ENCODE measurements at regions not wholly inside any gene's neighbourhood (a gene's known extent, or its start where the extent isn't known, plus 50 kb on each side); places are given as distances from the start of the nearest gene placed in this dataset.
"Not testable (repeated sequence)": the region's sequence is repeated elsewhere in the genome, so short reads cannot be mapped to it uniquely, and the experiment has no call there.

DNA sequence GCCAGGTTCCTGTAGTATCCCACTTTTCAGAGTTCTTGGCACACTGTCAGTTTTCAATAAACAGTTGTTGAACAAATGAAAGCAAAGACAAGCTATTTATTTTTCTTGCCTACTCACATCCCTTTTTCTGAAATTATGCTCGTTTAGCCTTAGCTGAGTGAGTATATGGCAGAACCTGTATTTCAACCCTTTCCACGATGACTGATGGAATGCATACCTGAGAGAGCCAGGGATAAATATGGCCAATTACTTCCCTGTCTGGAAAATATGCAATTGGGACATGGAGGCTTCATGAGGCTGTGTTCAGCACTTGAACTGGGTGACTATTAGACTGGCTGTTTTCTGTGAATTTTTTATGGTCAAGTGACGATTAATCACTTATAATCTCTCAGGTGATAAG, 144.5 kb upstream of the POT1 start:
- Histone ChIP-seq H3K4me1 (ENCODE audit: control insufficient read depth, insufficient read depth, low read length) (no peaks in the 10 kb centered on the region), H3K9me3 (ENCODE audit: control insufficient read depth, low read length) (no peaks in the 10 kb centered on the region), H3K27me3 (replicated peaks; ENCODE audit: control insufficient read depth, insufficient read depth, low read length) (no peaks in the 10 kb centered on the region), H3K9ac (ENCODE audit: low read length) (no peak overlapping the region), H3K4me3 (ENCODE audit: low read length) (no peak overlapping the region), H3K36me3 (ENCODE audit: control insufficient read depth, insufficient read depth, low read length, severe bottlenecking) (no peaks in the 10 kb centered on the region)
- DNase-seq (ENCODE audit: low read depth) = no peak

DNA sequence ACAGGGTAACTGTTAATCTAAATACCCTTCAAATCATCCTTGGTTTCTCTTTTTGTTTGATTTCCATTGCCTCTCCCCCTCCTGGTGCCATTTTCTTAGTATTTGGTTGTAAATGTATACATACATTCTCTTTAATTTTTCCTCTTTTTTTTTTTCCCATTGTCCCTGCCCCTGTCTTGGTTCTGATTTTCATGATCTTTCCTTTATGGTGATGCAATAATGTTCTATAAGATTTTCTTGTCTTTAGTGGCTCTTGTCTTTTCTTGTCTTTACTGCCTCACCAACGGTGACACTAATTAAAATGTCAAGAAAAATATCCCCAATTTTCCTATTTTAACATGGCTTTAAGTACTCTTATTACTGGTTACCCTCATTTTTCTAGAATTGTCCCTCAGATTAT, 135.9 kb upstream of the POT1 start:
- no peak overlapping the region for H3K4me3 ChIP-seq (ENCODE audit: low read length)
- H3K36me3 ChIP-seq (ENCODE audit: control insufficient read depth, insufficient read depth, low read length, severe bottlenecking) = no peaks in the 10 kb centered on the region
- no peaks in the 10 kb centered on the region for H3K27me3 ChIP-seq (replicated peaks; ENCODE audit: control insufficient read depth, insufficient read depth, low read length)
- peaks cover 5% of the 10 kb centered on the region for H3K9me3 ChIP-seq (ENCODE audit: control insufficient read depth, low read length)
- no peak for DNase-seq (ENCODE audit: low read depth)
- peaks cover 18% of the 10 kb centered on the region for H3K4me1 ChIP-seq (ENCODE audit: control insufficient read depth, insufficient read depth, low read length)
- H3K9ac ChIP-seq (ENCODE audit: low read length) = no peak overlapping the region

- H3K27me3 ChIP-seq (replicated peaks; ENCODE audit: control insufficient read depth, insufficient read depth, low read length) = no peaks in the 10 kb centered on the region
- no peak overlapping the region for H3K4me3 ChIP-seq (ENCODE audit: low read length)
- no peaks in the 10 kb centered on the region for H3K36me3 ChIP-seq (ENCODE audit: control insufficient read depth, insufficient read depth, low read length, severe bottlenecking)
- no peak overlapping the region for H3K9ac ChIP-seq (ENCODE audit: low read length)
- no peak for DNase-seq (ENCODE audit: low read depth)
- peaks cover 5% of the 10 kb centered on the region for H3K9me3 ChIP-seq (ENCODE audit: control insufficient read depth, low read length)
- H3K4me1 ChIP-seq (ENCODE audit: control insufficient read depth, insufficient read depth, low read length) = peaks cover 18% of the 10 kb centered on the region
These were observed 135.4 kb upstream of the POT1 start for GRCh38 chr7:125065001-125065400.

GRCh38 chr7:125061776-125062397, 132.3 kb upstream of the POT1 start:
- Histone ChIP-seq H3K36me3 (ENCODE audit: control insufficient read depth, insufficient read depth, low read length, severe bottlenecking) (no peaks in the 10 kb centered on the region), H3K4me3 (ENCODE audit: low read length) (no peak overlapping the region), H3K9ac (ENCODE audit: low read length) (peak overlapping the region; percentile 70), H3K27me3 (replicated peaks; ENCODE audit: control insufficient read depth, insufficient read depth, low read length) (no peaks in the 10 kb centered on the region), H3K9me3 (ENCODE audit: control insufficient read depth, low read length) (no peaks in the 10 kb centered on the region), H3K4me1 (ENCODE audit: control insufficient read depth, insufficient read depth, low read length) (peaks cover 18% of the 10 kb centered on the region)
- peak; percentile 65 for DNase-seq (ENCODE audit: low read depth)

- DNase-seq (ENCODE audit: low read depth) = peak; percentile 40
- H3K4me3 ChIP-seq (ENCODE audit: low read length) = not testable (repeated sequence)
These were observed 131.6 kb upstream of the POT1 start for GRCh38 chr7:125061083-125061745.

GRCh38 chr7:125059861-125060456, 130.3 kb upstream of the POT1 start:
- DNase-seq (ENCODE audit: low read depth) = peak; percentile 73
- Histone ChIP-seq H3K4me3 (ENCODE audit: low read length) (no peak overlapping the region), H3K27me3 (replicated peaks; ENCODE audit: control insufficient read depth, insufficient read depth, low read length) (no peaks in the 10 kb centered on the region)

More at GRCh38 chr7:125061083-125061745, 131.6 kb upstream of the POT1 start:
- H3K9me3 ChIP-seq (ENCODE audit: control insufficient read depth, low read length); H3K36me3 ChIP-seq (ENCODE audit: control insufficient read depth, insufficient read depth, low read length, severe bottlenecking); H3K27me3 ChIP-seq (replicated peaks; ENCODE audit: control insufficient read depth, insufficient read depth, low read length): not testable (repeated sequence)
- peak overlapping the region; percentile 70 for H3K9ac ChIP-seq (ENCODE audit: low read length)
- peaks cover 18% of the 10 kb centered on the region for H3K4me1 ChIP-seq (ENCODE audit: control insufficient read depth, insufficient read depth, low read length)

DNA sequence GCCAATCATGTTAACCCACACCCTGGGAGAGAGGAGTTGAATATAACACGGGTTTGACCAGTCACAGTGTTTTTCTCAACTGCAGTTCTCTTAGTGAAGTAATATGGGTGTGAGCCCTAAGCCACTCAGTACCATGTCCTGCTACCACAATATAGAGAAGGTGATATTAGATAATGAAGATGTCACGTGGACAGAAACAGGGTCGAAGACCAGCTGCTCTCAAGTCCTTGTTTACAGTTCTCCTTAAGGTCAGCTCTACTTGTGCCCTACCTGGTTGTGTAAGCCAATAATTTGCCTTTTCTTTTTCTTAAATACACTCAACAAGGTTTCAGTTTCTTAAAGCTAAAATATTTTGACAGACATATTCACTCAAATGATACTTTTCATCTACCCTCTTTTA, 128.3 kb upstream of the POT1 start:
- Histone ChIP-seq H3K4me3 (ENCODE audit: low read length) (no peak overlapping the region), H3K9ac (ENCODE audit: low read length) (no peak overlapping the region), H3K4me1 (ENCODE audit: control insufficient read depth, insufficient read depth, low read length) (peaks cover 17% of the 10 kb centered on the region), H3K27me3 (replicated peaks; ENCODE audit: control insufficient read depth, insufficient read depth, low read length) (no peaks in the 10 kb centered on the region), H3K9me3 (ENCODE audit: control insufficient read depth, low read length) (no peaks in the 10 kb centered on the region), H3K36me3 (ENCODE audit: control insufficient read depth, insufficient read depth, low read length, severe bottlenecking) (no peaks in the 10 kb centered on the region)
- no peak for DNase-seq (ENCODE audit: low read depth)

More at GRCh38 chr7:125059861-125060456, 130.3 kb upstream of the POT1 start:
- Histone ChIP-seq H3K36me3 (ENCODE audit: control insufficient read depth, insufficient read depth, low read length, severe bottlenecking) (no peaks in the 10 kb centered on the region), H3K9ac (ENCODE audit: low read length) (peak overlapping the region; percentile 34), H3K9me3 (ENCODE audit: control insufficient read depth, low read length) (no peaks in the 10 kb centered on the region), H3K4me1 (ENCODE audit: control insufficient read depth, insufficient read depth, low read length) (peaks cover 18% of the 10 kb centered on the region)

- H3K9ac ChIP-seq (ENCODE audit: low read length) = no peak overlapping the region
- H3K27me3 ChIP-seq (replicated peaks; ENCODE audit: control insufficient read depth, insufficient read depth, low read length) = no peaks in the 10 kb centered on the region
- no peaks in the 10 kb centered on the region for H3K4me1 ChIP-seq (ENCODE audit: control insufficient read depth, insufficient read depth, low read length)
- H3K9me3 ChIP-seq (ENCODE audit: control insufficient read depth, low read length) = no peaks in the 10 kb centered on the region
- DNase-seq (ENCODE audit: low read depth) = no peak
- H3K4me3 ChIP-seq (ENCODE audit: low read length) = no peak overlapping the region
- H3K36me3 ChIP-seq (ENCODE audit: control insufficient read depth, insufficient read depth, low read length, severe bottlenecking) = no peaks in the 10 kb centered on the region
These were observed 125.8 kb upstream of the POT1 start for GRCh38 chr7:125055376-125055775.

DNA sequence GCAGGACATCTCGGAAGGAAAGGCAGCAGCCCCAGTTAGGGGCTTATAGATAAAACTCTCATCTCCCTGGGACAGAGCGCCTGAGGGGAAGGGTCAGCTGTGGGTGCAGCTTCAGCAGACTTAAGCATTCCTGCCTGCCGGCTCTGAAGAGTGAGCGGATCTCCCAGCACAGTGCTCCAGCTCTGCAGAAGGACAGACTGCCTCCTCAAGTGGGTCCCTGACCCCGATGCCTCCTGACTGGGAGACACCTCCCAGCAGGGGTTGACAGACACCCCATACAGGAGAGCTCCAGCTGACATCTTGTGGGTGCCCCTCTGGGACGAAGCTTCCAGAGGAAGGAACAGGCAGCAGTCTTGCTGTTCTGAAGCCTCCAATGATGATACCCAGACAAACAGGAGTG, 117.1 kb upstream of the POT1 start:
- no peaks in the 10 kb centered on the region for H3K4me1 ChIP-seq (ENCODE audit: control insufficient read depth, insufficient read depth, low read length)
- no peaks in the 10 kb centered on the region for H3K9me3 ChIP-seq (ENCODE audit: control insufficient read depth, low read length)
- H3K27me3 ChIP-seq (replicated peaks; ENCODE audit: control insufficient read depth, insufficient read depth, low read length) = no peaks in the 10 kb centered on the region
- DNase-seq (ENCODE audit: low read depth) = no peak
- H3K9ac ChIP-seq (ENCODE audit: low read length) = no peak overlapping the region
- no peak overlapping the region for H3K4me3 ChIP-seq (ENCODE audit: low read length)
- H3K36me3 ChIP-seq (ENCODE audit: control insufficient read depth, insufficient read depth, low read length, severe bottlenecking) = no peaks in the 10 kb centered on the region

GRCh38 chr7:125033506-125033905, 103.9 kb upstream of the POT1 start:
- Histone ChIP-seq H3K9ac (ENCODE audit: low read length) (no peak overlapping the region), H3K27me3 (replicated peaks; ENCODE audit: control insufficient read depth, insufficient read depth, low read length) (no peaks in the 10 kb centered on the region), H3K4me3 (ENCODE audit: low read length) (no peak overlapping the region), H3K4me1 (ENCODE audit: control insufficient read depth, insufficient read depth, low read length) (no peaks in the 10 kb centered on the region), H3K36me3 (ENCODE audit: control insufficient read depth, insufficient read depth, low read length, severe bottlenecking) (no peaks in the 10 kb centered on the region), H3K9me3 (ENCODE audit: control insufficient read depth, low read length) (no peaks in the 10 kb centered on the region)
- no peak for DNase-seq (ENCODE audit: low read depth)

DNA sequence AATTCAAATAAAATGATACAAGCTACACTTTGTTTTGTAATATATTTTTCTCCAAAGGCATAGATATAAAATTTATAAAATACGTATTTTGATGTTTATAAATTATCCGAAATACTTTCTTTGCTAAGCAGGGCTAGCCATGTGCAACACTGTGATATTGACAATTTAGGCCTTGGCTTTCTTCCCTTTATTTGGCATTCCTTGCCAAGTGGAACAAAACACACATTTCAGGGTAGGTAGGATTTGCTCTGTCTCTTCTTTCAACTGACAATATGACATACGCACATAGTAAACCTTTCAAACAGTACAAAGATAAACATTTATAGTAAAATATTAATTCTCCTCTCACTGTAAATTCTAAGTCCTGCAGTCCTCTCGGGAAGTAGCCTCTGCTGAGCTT, 103.3 kb upstream of the POT1 start:
- no peaks in the 10 kb centered on the region for H3K27me3 ChIP-seq (replicated peaks; ENCODE audit: control insufficient read depth, insufficient read depth, low read length)
- no peak overlapping the region for H3K9ac ChIP-seq (ENCODE audit: low read length)
- H3K4me1 ChIP-seq (ENCODE audit: control insufficient read depth, insufficient read depth, low read length) = no peaks in the 10 kb centered on the region
- H3K36me3 ChIP-seq (ENCODE audit: control insufficient read depth, insufficient read depth, low read length, severe bottlenecking) = no peaks in the 10 kb centered on the region
- no peak for DNase-seq (ENCODE audit: low read depth)
- H3K9me3 ChIP-seq (ENCODE audit: control insufficient read depth, low read length) = no peaks in the 10 kb centered on the region
- H3K4me3 ChIP-seq (ENCODE audit: low read length) = no peak overlapping the region
